COLO829 (cell line): ENCODE measurements at regions not wholly inside any gene's neighbourhood (a gene's known extent, or its start where the extent isn't known, plus 50 kb on each side); places are given as distances from the start of the nearest gene placed in this dataset.

Source experiments
- DNase-seq: peaks from one replicate; pipeline ENCODE4 v3.0.0; 2012; ENCODE audit warnings: low spot score

- no peak for DNase-seq
Observed at GRCh38 chr4:90007494-90008167, 113.0 kb downstream of the MMRN1 start.

- DNase-seq: no peak
Observed at GRCh38 chr4:90012918-90013317, 114.3 kb upstream of the CCSER1 start.

GRCh38 chr4:90024519-90024918, 102.7 kb upstream of the CCSER1 start:
- DNase-seq: no peak

- peak; percentile 9 for DNase-seq
Observed at GRCh38 chr4:90025248-90025647, 101.9 kb upstream of the CCSER1 start.

- no peak for DNase-seq
Observed at GRCh38 chr4:90027565-90027964, 99.6 kb upstream of the CCSER1 start.

- DNase-seq: no peak
Observed at GRCh38 chr4:90028460-90028859, 98.7 kb upstream of the CCSER1 start.

GRCh38 chr4:90030202-90030601, 97.0 kb upstream of the CCSER1 start:
- DNase-seq: no peak

GRCh38 chr4:90030953-90031352, 96.2 kb upstream of the CCSER1 start:
- no peak for DNase-seq

- DNase-seq: no peak
Observed at GRCh38 chr4:90039122-90039521, 88.1 kb upstream of the CCSER1 start.

GRCh38 chr4:90051999-90052398, 75.2 kb upstream of the CCSER1 start:
- DNase-seq: no peak

- no peak for DNase-seq
Observed at GRCh38 chr4:90057091-90057490, 70.1 kb upstream of the CCSER1 start.

GRCh38 chr4:90060039-90060438, 67.2 kb upstream of the CCSER1 start:
- DNase-seq: no peak

- DNase-seq: no peak
Observed at GRCh38 chr4:90061881-90062280, 65.3 kb upstream of the CCSER1 start.

- DNase-seq: no peak
Observed at GRCh38 chr4:90064196-90064595, 63.0 kb upstream of the CCSER1 start.

- DNase-seq: peak; percentile 26
Observed at GRCh38 chr4:90069151-90069550, 58.0 kb upstream of the CCSER1 start.

- no peak for DNase-seq
Observed at GRCh38 chr4:90071289-90072235, 55.6 kb upstream of the CCSER1 start.

- DNase-seq: no peak
Observed at GRCh38 chr4:90074322-90074886, 52.8 kb upstream of the CCSER1 start.
